GM12872 (cell line): ENCODE measurements at regions not wholly inside any gene's neighbourhood (a gene's known extent, or its start where the extent isn't known, plus 50 kb on each side); places are given as distances from the start of the nearest gene placed in this dataset.

Source experiments
- CTCF ChIP-seq: IDR thresholded peaks from 3 replicates; pipeline ENCODE4 v1.5.1; 2011; ENCODE audit warnings: low read depth, mild to moderate bottlenecking, low read length, moderate library complexity; ENCODE audit not compliant: insufficient read depth

GRCh38 chr7:24157666-24158065 is 126.3 kb upstream of the NPY start:
- no peak for TF ChIP-seq CTCF

GRCh38 chr7:24158975-24159374 is 125.0 kb upstream of the NPY start:
- no peak for TF ChIP-seq CTCF

GRCh38 chr7:24164401-24164800 is 119.6 kb upstream of the NPY start:
- no peak for TF ChIP-seq CTCF

GRCh38 chr7:24169077-24169624 is 114.8 kb upstream of the NPY start:
- no peak for TF ChIP-seq CTCF

- no peak for TF ChIP-seq CTCF
These were observed 111.1 kb upstream of the NPY start for GRCh38 chr7:24172856-24173255.

- TF ChIP-seq CTCF, result no peak
These were observed 108.4 kb upstream of the NPY start for GRCh38 chr7:24175603-24176002.

- no peak for TF ChIP-seq CTCF
These were observed 105.0 kb upstream of the NPY start for GRCh38 chr7:24178811-24179570.
